ENCODE measurements at regions not wholly inside any gene's neighbourhood (a gene's known extent, or its start where the extent isn't known, plus 50 kb on each side); places are given as distances from the start of the nearest gene placed in this dataset.

- DNase-seq = no peak
These were observed 252.0 kb upstream of the JAG1 start for GRCh38 chr20:10925767-10926166.

GRCh38 chr20:10927011-10927583 is 253.3 kb upstream of the JAG1 start:
- DNase-seq = no peak

- no peak for DNase-seq
These were observed 254.4 kb upstream of the JAG1 start for GRCh38 chr20:10927936-10928840.

GRCh38 chr20:10928841-10929421 is 255.1 kb upstream of the JAG1 start:
- no peak for DNase-seq

- DNase-seq = no peak
These were observed 262.0 kb upstream of the JAG1 start for GRCh38 chr20:10935658-10936402.

- no peak for DNase-seq
These were observed 263.0 kb upstream of the JAG1 start for GRCh38 chr20:10936786-10937185.

GRCh38 chr20:10939331-10939941 is 265.6 kb upstream of the JAG1 start:
- DNase-seq = no peak

GRCh38 chr20:10940941-10941340 is 267.1 kb upstream of the JAG1 start:
- DNase-seq = no peak

- DNase-seq = no peak
These were observed 270.0 kb upstream of the JAG1 start for GRCh38 chr20:10943686-10944265.

- DNase-seq = no peak
These were observed 272.5 kb upstream of the JAG1 start for GRCh38 chr20:10946124-10946880.

GRCh38 chr20:10947726-10948125 is 273.9 kb upstream of the JAG1 start:
- no peak for DNase-seq

GRCh38 chr20:10949930-10950783 is 276.4 kb upstream of the JAG1 start:
- no peak for DNase-seq

- DNase-seq = no peak
These were observed 277.4 kb upstream of the JAG1 start for GRCh38 chr20:10951216-10951615.

GRCh38 chr20:10951904-10952303 is 278.1 kb upstream of the JAG1 start:
- DNase-seq = no peak

- no peak for DNase-seq
These were observed 279.6 kb upstream of the JAG1 start for GRCh38 chr20:10953437-10953836.

- no peak for DNase-seq
These were observed 280.5 kb upstream of the JAG1 start for GRCh38 chr20:10954137-10954840.

- DNase-seq = no peak
These were observed 281.2 kb upstream of the JAG1 start for GRCh38 chr20:10954908-10955580.

- DNase-seq = no peak
These were observed 284.5 kb upstream of the JAG1 start for GRCh38 chr20:10958279-10958678.

- DNase-seq = no peak
These were observed 286.6 kb upstream of the JAG1 start for GRCh38 chr20:10960416-10960815.
